RWPE1 (cell line): ENCODE measurements at regions not wholly inside any gene's neighbourhood (a gene's known extent, or its start where the extent isn't known, plus 50 kb on each side); places are given as distances from the start of the nearest gene placed in this dataset.

Experiments used
- CTCF ChIA-PET: fragments of 350-600 bp; sonication (Branson Sonifier 250); formaldehyde crosslinking; extraction: SDS; loops from one replicate; lab custom pipeline; 2021; lab: Yijun Ruan, JAX
- POLR2A ChIA-PET: fragments of 400-600 bp; formaldehyde crosslinking; extraction: SDS; loops from one replicate; lab custom pipeline; 2020; ENCODE audit warnings: antibody characterized with exemption; ENCODE audit not compliant: low non-redundant PET; lab: Yijun Ruan, JAX
- DNase-seq: peaks from one replicate; pipeline ENCODE4 v3.0.0; 2012; ENCODE audit warnings: low spot score
- H3K27ac ChIP-seq: fragments of 450-650 bp; 2 replicates; pipeline ENCODE4 v1.5.1; 2017
- TF ChIP-seq, protein P1 (sequence below): fragments of 450-650 bp; conservative IDR thresholded peaks from 2 replicates; pipeline ENCODE4 v1.5.1; 2017; ENCODE audit warnings: low read depth, mild to moderate bottlenecking

DNA sequence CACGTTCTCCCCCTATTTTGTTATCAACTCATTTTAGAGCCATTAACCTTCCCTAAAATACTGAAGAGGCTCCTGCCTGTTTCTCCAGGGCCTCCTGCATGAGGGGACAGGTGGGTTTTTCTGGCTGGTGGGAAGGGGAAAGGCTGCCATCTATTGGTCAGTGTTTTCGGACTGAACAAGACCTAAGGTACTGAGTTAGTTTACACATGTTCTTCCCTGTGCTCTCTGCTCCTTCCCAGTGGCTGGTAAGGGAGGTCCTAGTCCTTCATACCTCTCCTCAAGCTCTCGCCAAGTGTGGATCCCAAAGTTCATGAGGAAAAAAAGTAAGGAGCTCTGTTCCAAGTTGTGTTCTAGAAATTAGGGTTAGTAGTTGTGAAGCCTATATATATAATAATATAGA lies 357.5 kb downstream of the FSCB start:
- POLR2A ChIA-PET, result no interaction called here
- DNase-seq, result peak; percentile 6

GRCh38 chr14:44142006-44142405 lies 365.1 kb downstream of the FSCB start:
- CTCF ChIA-PET, result no interaction called here
- no peak for DNase-seq
- POLR2A ChIA-PET, result no interaction called here
- H3K27ac ChIP-seq, result no peak overlapping the region
- TF ChIP-seq, protein P1, sequence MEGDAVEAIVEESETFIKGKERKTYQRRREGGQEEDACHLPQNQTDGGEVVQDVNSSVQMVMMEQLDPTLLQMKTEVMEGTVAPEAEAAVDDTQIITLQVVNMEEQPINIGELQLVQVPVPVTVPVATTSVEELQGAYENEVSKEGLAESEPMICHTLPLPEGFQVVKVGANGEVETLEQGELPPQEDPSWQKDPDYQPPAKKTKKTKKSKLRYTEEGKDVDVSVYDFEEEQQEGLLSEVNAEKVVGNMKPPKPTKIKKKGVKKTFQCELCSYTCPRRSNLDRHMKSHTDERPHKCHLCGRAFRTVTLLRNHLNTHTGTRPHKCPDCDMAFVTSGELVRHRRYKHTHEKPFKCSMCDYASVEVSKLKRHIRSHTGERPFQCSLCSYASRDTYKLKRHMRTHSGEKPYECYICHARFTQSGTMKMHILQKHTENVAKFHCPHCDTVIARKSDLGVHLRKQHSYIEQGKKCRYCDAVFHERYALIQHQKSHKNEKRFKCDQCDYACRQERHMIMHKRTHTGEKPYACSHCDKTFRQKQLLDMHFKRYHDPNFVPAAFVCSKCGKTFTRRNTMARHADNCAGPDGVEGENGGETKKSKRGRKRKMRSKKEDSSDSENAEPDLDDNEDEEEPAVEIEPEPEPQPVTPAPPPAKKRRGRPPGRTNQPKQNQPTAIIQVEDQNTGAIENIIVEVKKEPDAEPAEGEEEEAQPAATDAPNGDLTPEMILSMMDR, result no peak

More for the DNA sequence above, 357.5 kb downstream of the FSCB start:
- no peak overlapping the region for H3K27ac ChIP-seq
- CTCF ChIA-PET, result interaction anchor here (0.6 kb wide), 1 partner anchor 458 kb away, joined by 3 read pairs; no protein-coding TSS in a partner anchor
- TF ChIP-seq, protein P1, result no peak; the same call in 1 of the 2 replicates

GRCh38 chr14:44135972-44136371 lies 371.1 kb downstream of the FSCB start:
- no peak overlapping the region for H3K27ac ChIP-seq
- CTCF ChIA-PET, result no interaction called here
- no peak for DNase-seq
- TF ChIP-seq, protein P1, result no peak
- POLR2A ChIA-PET, result no interaction called here

GRCh38 chr14:44131861-44132260 lies 375.2 kb downstream of the FSCB start:
- ChIA-PET CTCF (interaction anchor here (0.6 kb wide), 1 partner anchor 60 kb away, joined by 3 read pairs; no protein-coding TSS in a partner anchor), POLR2A (no interaction called here)
- TF ChIP-seq, protein P1, result no peak
- DNase-seq, result no peak
- H3K27ac ChIP-seq, result no peak overlapping the region

- POLR2A ChIA-PET, result no interaction called here
- CTCF ChIA-PET, result no interaction called here
- H3K27ac ChIP-seq, result no peak overlapping the region
- no peak for DNase-seq
- TF ChIP-seq, protein P1, result no peak
Observed at GRCh38 chr14:44113769-44114730, 393.0 kb downstream of the FSCB start.

GRCh38 chr14:44112774-44113460 lies 394.2 kb downstream of the FSCB start:
- ChIA-PET CTCF (interaction anchor here (0.6 kb wide), 1 partner anchor 22 kb away, joined by 3 read pairs; no protein-coding TSS in a partner anchor), POLR2A (no interaction called here)
- TF ChIP-seq, protein P1, result no peak
- no peak overlapping the region for H3K27ac ChIP-seq
- DNase-seq, result no peak
